ENCODE measurements at regions not wholly inside any gene's neighbourhood (a gene's known extent, or its start where the extent isn't known, plus 50 kb on each side); places are given as distances from the start of the nearest gene placed in this dataset.

DNA sequence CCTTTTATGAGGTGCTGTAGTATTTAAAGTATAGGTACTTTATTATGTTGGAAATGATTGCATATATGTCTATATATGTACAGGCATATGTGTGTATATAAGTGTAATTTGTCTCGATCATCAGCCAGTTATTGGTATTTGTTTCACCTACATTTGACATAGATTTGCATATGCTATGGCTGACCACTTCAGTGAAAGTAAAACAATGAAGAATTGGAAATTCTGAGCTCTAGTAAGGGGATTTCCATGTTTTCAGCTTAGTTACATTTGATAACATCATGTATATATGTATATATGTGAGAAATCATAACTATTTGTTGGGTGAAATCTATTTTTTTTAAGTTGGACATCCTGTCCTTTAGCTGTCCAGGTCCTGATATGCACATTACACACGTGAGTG is 1303.9 kb downstream of the EFNB2 start:
- TF ChIP-seq, protein P1, sequence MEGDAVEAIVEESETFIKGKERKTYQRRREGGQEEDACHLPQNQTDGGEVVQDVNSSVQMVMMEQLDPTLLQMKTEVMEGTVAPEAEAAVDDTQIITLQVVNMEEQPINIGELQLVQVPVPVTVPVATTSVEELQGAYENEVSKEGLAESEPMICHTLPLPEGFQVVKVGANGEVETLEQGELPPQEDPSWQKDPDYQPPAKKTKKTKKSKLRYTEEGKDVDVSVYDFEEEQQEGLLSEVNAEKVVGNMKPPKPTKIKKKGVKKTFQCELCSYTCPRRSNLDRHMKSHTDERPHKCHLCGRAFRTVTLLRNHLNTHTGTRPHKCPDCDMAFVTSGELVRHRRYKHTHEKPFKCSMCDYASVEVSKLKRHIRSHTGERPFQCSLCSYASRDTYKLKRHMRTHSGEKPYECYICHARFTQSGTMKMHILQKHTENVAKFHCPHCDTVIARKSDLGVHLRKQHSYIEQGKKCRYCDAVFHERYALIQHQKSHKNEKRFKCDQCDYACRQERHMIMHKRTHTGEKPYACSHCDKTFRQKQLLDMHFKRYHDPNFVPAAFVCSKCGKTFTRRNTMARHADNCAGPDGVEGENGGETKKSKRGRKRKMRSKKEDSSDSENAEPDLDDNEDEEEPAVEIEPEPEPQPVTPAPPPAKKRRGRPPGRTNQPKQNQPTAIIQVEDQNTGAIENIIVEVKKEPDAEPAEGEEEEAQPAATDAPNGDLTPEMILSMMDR (IDR thresholded peaks at IDR 0.05; ENCODE audit: low read length), result no peak
- no peak for TF ChIP-seq EZH2 (IDR thresholded peaks at IDR 0.05; ENCODE audit: borderline replicate concordance, low read length)
